OCI-M1 (cell line): ENCODE measurements at regions not wholly inside any gene's neighbourhood (a gene's known extent, or its start where the extent isn't known, plus 50 kb on each side); places are given as distances from the start of the nearest gene placed in this dataset.
A peak's percentile ranks its signal among the peaks of the same experiment; 100 is the strongest.
"Not testable (repeated sequence)": the region's sequence is repeated elsewhere in the genome, so short reads cannot be mapped to it uniquely, and the experiment has no call there.

Source experiments
- DNase-seq: peaks from one replicate; lab custom pipeline; 2025; lab: John Stamatoyannopoulos, UW

- no peak for DNase-seq
These were observed 251.2 kb downstream of the PAPSS1 start for GRCh38 chr4:107468812-107469211.

GRCh38 chr4:107468156-107468555, 251.9 kb downstream of the PAPSS1 start:
- no peak for DNase-seq

GRCh38 chr4:107467461-107467860, 252.6 kb downstream of the PAPSS1 start:
- DNase-seq, result no peak

- DNase-seq, result no peak
These were observed 261.8 kb downstream of the PAPSS1 start for GRCh38 chr4:107458194-107458593.

DNA sequence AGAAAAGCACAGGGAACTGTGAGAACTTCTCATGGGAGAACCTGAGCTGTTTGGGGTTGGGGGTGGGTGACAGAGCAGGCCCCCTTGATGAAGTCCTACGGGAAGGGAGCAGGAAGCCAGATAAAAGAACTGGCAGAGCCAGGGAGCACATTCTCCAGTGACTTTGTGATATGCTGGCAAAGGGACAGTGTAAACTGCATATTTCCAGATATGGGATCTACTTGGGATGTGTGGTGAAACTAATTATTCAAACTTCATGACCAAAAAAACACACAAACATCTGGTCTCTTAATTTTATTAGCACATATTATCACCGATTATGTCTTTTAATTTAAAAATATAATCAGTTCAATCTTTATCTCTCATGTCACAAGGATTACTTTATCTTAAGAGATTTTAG, 266.0 kb downstream of the PAPSS1 start:
- DNase-seq, result no peak

- DNase-seq, result no peak
These were observed 267.1 kb downstream of the PAPSS1 start for GRCh38 chr4:107452717-107453630.

GRCh38 chr4:107449611-107450369, 270.2 kb downstream of the PAPSS1 start:
- DNase-seq, result no peak

DNA sequence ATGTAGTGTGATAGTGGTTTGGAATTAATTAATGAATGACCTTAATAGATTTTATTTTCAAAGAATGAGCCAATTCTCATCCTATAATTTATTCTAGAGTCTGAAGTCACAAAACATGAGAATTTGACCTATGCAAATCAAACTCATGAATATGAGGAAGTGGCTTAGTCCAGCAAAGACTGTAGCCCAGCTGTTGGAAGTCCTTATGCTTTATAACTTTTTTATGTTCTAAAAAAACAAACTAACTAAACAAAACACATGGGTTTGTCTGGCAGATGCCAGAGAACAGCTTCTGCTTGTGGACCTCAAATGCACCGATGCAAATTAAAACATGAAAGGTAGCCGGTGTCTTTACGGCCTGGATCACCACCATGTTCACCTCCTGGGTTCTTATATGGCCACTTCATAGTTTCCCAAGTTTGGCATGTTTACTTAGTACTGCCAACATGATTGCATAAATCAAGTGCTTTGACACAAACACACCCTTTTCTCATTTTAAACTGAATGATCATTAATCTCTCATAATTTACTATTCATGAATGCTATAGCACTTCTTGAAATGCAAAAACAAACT, 277.4 kb downstream of the PAPSS1 start:
- DNase-seq, result no peak

- DNase-seq, result no peak
These were observed 280.6 kb downstream of the PAPSS1 start for GRCh38 chr4:107439401-107439800.

DNA sequence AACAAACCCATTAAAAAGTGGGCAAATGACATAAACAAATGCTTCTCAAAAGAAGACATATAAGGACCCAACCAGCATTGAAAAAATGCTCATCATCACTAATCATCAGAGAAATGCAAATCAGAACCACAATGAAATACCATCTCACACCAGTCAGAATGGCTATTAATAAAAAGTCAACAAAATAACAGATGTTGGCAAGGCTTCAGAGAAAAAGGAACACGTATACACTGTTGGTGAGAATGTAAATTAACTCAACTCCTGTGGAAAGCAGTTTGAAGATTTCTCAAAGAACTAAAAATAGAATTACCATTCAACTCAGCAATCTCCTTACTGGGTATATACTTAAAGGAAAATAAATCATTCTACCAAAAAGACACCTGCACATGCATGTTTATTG, 283.6 kb downstream of the PAPSS1 start:
- not testable (repeated sequence) for DNase-seq

DNA sequence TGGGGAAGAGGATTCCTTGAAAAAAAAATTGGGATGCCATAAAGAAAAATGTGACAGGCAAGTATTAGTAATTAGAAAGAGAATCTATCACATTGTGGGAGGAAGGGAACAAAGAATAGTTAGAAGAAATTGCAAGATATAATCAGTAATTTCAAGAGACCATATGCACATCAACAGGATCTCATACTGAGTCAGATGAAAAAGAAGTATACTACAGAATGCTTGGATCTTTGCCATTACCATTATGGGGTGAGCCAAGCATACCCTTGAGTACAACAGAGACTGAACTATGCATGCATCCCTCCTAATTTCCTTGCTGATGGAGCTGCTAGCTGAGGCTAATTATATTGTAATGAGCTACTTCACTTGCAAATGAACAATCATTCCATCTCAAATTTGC, 287.6 kb downstream of the PAPSS1 start:
- DNase-seq, result no peak

DNA sequence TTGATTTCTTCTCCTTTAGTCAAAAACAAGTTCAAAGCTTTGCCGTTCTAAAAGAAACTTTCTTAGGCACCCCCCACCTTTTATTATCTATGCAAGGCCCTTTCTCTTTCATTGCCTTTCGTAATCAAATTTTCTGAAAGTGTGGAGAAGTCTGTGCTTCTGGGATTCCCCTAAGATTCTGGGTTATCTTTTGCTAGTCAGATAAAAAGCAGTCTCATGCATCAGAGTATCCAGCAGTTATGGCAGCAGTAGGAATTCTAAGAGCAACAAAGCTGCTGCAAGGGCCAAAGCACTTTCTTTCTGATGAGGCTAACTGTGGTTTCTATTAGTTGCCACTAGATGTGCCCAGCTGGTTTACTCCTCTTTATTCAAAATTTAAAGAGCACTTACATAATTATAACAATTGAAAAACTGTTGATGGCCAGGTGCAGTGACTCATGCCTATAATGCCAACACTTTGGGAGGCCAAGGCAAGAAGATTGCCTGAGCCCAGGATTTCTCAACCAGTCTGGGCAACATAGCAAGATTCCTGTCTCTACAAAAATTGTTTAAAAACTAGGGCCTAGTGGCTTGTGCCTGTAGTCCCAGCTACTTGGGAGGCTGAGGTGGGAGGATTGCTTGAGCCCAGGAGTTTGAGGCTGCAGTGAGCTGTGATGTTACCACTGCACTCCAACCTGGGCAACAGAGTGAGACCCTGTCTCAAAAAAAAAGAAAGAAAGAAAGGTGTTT, 296.2 kb downstream of the PAPSS1 start:
- no peak for DNase-seq

- peak; percentile 28 for DNase-seq
These were observed 300.5 kb downstream of the PAPSS1 start for GRCh38 chr4:107419536-107419935.

DNA sequence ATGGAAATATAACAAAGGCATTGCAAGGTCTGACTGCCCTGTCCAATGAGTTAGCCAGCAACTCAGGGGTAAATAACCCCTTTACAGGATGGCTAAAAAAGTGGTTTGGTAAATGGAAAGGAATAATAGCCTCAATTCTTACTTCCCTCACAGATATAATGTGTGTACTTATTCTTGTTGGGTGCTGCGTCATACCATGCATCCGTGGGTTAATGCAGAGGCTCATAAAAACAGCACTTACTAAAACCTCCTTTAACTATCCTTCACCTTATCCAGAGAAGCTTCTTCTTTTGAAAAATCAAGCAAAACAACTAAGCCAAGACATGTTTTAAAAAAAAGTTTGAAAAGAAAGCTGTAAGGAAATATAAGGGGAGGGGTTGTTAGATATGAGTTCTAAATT, 301.0 kb downstream of the PAPSS1 start:
- DNase-seq, result no peak

DNA sequence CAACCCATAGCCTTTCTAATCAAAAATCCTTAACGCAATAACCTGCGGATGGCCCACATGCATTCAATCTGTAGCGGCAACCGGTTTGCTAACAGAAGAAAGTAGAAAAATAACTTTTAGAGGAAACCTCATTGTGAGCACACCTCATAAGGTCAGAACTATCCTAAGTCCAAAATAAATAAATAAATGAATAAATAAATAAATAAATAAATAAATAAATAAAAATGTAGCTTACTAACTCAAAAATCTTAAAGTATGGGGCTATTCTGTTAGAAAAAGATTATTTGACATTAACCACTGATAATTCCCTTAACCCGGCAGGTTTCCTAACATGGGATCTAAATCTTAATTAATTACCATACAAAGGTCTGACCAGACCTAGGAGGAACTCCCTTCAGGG, 304.5 kb downstream of the PAPSS1 start:
- not testable (repeated sequence) for DNase-seq

DNA sequence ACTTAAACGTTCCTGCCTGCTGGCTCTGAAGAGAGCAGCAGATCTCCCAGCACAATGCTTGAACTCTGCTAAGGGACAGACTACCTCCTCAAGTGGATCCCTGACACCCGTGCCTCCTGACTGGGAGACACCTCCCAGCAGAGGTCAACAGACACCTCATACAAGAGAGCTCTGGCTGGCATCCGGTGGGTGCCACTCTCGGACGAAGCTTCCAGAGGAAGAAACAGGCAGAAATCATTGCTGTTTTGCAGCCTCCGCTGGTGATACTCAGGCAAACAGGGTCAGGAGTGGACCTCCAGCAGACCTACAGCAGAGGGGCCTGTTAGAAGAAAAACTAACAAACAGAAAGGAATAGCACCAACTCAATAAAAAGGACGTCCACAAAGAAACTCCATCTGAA, 310.2 kb downstream of the PAPSS1 start:
- not testable (repeated sequence) for DNase-seq

GRCh38 chr4:107408968-107409367, 311.1 kb downstream of the PAPSS1 start:
- no peak for DNase-seq

DNA sequence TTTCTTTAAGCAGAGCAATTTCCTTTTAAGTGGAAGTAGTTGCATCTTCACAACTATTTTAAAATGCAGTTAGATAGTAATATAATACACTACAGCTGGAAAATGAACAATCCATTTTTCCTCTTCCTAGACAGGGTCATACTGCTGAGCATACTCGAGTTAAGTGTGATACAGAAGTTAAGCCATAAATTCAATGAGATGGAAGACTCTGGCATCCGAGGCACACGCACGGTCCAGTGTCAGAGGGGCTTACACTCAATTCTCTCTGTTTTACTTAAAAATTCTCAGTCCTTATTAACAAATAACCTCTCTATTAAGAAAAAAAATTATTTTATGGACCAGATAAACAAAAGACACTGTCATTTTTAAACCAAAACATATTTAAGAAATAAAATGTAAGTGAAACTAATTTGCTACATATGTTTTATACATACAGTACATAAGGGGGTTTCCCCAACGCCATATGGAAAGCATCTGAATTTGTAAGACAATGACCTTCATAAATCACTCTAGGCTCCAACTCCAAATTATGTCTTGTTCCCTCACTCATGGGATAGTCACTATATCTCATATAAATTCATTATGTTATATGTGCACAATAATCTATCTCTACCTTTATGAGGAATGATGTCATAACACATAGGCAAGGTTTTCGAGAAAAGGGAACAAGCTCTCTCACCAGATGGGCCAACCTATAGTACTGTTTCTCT, 315.3 kb downstream of the PAPSS1 start:
- no peak for DNase-seq

GRCh38 chr4:107402291-107402690, 317.7 kb downstream of the PAPSS1 start:
- DNase-seq, result no peak

DNA sequence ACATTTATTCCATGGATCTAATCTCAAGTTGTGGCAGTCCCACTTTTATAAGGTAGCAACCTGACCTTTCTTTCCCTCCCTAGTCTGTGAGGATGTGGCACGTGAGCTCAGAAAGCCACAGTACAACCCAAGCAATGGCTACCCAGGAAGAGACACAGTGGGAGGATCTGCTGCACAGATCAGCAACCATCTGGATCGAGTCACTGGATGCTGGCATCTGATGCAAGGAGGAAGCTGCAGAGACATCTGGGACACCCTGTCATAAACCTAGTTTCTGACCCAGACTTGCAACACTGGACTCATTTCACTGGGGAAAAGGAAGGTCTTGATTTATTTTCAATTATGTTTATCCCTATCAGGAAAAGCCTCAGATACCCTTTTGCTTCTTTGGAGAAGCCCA, 327.1 kb downstream of the PAPSS1 start:
- DNase-seq, result peak; percentile 51

DNA sequence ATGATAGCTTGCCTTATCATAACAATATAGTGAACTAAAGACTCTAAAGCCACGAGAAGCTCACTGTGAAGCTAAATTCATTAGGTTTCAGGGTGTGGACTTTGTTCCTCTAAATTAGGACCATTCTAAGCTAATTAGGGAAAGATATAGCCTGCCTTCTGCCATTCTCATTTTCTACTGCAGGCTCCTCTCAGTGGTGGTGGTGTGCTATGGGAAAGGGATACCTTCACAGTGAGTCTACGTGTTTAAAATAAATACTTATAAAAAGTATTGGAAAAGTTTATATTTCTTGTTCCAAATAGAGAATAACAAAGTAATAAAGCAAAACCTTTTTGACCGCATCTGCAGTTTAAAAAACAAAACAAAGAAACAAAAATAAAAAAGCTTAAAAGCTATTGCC, 327.7 kb downstream of the PAPSS1 start:
- DNase-seq, result no peak

DNA sequence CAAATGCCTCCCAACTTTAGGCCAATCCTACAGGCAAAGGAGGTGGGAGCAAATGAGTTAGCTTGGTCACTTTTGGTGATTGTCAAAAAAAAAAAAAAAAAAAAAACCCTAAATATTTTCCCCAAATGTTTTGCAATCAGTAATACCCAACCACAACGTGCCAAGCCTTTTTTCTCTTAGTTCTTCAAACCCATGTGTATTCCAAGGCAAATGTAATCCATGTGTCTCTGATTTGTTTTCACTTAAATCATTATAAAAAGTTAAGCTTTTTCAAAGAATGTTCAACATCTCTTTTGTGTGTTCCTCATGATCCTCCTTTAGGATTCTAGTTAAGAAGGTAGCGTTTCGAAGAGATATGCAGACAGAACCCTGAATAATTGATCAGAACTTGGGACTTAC, 328.4 kb downstream of the PAPSS1 start:
- DNase-seq, result no peak
